HepG2 (cell line): ENCODE measurements at regions not wholly inside any gene's neighbourhood (a gene's known extent, or its start where the extent isn't known, plus 50 kb on each side); places are given as distances from the start of the nearest gene placed in this dataset.
A peak's percentile ranks its signal among the peaks of the same experiment; 100 is the strongest.

Source experiments
- ARNT ChIP-seq: fragments of 450-650 bp; IDR thresholded peaks from 2 replicates; pipeline ENCODE4 v1.6.1; 2017
- BRCA1 ChIP-seq: sonication (generic); formaldehyde crosslinking; IDR thresholded peaks from 2 replicates; pipeline ENCODE4 v1.4.0; 2020; ENCODE audit warnings: missing genetic modification reagents
- FOXP1 ChIP-seq, 2 experiments: fragments of 450-650 bp in 1 of 2; IDR thresholded peaks; 2 replicates each; pipeline ENCODE4 v1.6.1; 2017 to 2018; ENCODE audit warnings: antibody characterized with exemption in 1 of 2
- PPARG ChIP-seq: conservative IDR thresholded peaks from 2 replicates; pipeline ENCODE4 v1.6.1; 2016; ENCODE audit warnings: missing biosample characterization, missing genetic modification reagents
- SCMH1 ChIP-seq: sonication (generic); formaldehyde crosslinking; IDR thresholded peaks from 2 replicates; pipeline ENCODE4 v1.9.0; 2021; ENCODE audit warnings: missing genetic modification reagents, mild to moderate bottlenecking, borderline replicate concordance
- ZBTB38 ChIP-seq: sonication (generic); formaldehyde crosslinking; IDR thresholded peaks from 2 replicates; pipeline ENCODE4 v1.5.1; 2020; ENCODE audit warnings: mild to moderate bottlenecking, missing genetic modification reagents
- ZFP36L2 ChIP-seq: sonication (generic); formaldehyde crosslinking; IDR thresholded peaks from 2 replicates; pipeline ENCODE4 v1.4.0; 2020; ENCODE audit warnings: missing genetic modification reagents
- ZNF121 ChIP-seq: sonication (generic); formaldehyde crosslinking; IDR thresholded peaks from 2 replicates; pipeline ENCODE4 v1.5.0; 2020; ENCODE audit warnings: mild to moderate bottlenecking, missing genetic modification reagents
- ZNF687 ChIP-seq: sonication (generic); formaldehyde crosslinking; IDR thresholded peaks from 2 replicates; pipeline ENCODE4 v1.5.1; 2020; ENCODE audit warnings: mild to moderate bottlenecking, missing genetic modification reagents, moderate library complexity
- ZNF782 ChIP-seq: sonication (generic); formaldehyde crosslinking; IDR thresholded peaks from 2 replicates; pipeline ENCODE4 v1.4.0; 2020; ENCODE audit warnings: missing genetic modification reagents, mild to moderate bottlenecking, borderline replicate concordance
- ZNF792 ChIP-seq: IDR thresholded peaks from 2 replicates; pipeline ENCODE4 v1.6.1; 2016
- TF ChIP-seq, protein P1 (sequence below): sonication (generic); formaldehyde crosslinking; IDR thresholded peaks from 2 replicates; pipeline ENCODE4 v1.4.0; 2020; ENCODE audit warnings: missing genetic modification reagents, borderline replicate concordance
- TF ChIP-seq, protein P2 (sequence below), 2 experiments: sonication (generic) in 1 of 2; formaldehyde crosslinking in 1 of 2; IDR thresholded peaks; 2 replicates each; pipeline versions ENCODE4 v1.4.0 to v1.6.1; 2016 to 2020; ENCODE audit warnings: borderline replicate concordance in 1 of 2, low read depth in 1 of 2, mild to moderate bottlenecking in 1 of 2, missing genetic modification reagents in 1 of 2
- TF ChIP-seq, protein P3 (sequence below): sonication (generic); formaldehyde crosslinking; IDR thresholded peaks from 2 replicates; pipeline ENCODE4 v1.4.0; 2020; ENCODE audit warnings: missing genetic modification reagents

DNA sequence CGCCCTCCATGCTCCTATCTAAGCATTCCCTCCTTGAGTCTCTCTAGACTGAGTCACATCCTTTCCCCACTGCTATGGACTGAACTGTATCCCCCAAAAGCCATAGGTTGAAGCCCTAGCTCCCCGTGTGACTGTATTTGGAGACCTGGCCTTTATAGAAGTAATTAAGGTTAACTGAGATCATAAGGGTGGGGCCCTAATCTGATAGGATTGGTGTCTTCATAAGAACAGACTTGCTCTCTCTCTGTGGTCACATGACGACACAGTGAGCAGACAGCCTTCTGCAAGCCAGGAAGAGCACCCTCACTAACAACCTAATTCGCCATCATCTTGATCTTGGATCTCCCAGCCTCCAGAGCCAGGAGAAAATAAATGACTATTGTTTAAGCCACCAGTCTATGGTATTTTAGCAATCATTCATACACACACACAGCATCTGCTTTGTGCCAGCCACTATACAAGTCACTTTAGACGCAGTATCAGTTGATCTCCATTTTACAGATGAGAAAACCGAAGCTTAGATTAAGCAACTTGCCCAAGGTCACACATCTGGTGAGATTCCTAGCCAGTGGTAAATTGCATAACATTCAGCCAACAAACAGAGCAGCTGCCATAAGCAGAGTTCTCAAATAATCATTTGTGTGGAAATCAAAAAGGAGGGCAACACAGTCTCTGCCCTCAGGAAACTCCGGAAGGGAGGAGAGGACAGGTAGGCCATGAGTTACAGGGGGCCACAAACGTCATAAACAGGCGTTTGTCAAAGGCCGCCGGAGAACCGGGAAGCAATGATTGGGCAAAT, 66.3 kb upstream of the HES1 start (continued):
- TF ChIP-seq ZNF687 (CRISPR knock-in tag) (no peak), FOXP1 (IDR thresholded peaks at IDR 0.05) (no peak), FOXP1 (CRISPR knock-in tag; IDR thresholded peaks at IDR 0.05) (peak; percentile 44; the same call in 1 of the 2 replicates), PPARG (CRISPR knock-in tag) (no peak), BRCA1 (no peak), SCMH1 (CRISPR knock-in tag) (no peak), ZNF782 (no peak), ZNF121 (CRISPR knock-in tag) (no peak), ZFP36L2 (no peak), ZBTB38 (CRISPR knock-in tag) (no peak), ZNF792 (CRISPR knock-in tag) (no peak), ARNT (no peak)
- TF ChIP-seq, protein P1, sequence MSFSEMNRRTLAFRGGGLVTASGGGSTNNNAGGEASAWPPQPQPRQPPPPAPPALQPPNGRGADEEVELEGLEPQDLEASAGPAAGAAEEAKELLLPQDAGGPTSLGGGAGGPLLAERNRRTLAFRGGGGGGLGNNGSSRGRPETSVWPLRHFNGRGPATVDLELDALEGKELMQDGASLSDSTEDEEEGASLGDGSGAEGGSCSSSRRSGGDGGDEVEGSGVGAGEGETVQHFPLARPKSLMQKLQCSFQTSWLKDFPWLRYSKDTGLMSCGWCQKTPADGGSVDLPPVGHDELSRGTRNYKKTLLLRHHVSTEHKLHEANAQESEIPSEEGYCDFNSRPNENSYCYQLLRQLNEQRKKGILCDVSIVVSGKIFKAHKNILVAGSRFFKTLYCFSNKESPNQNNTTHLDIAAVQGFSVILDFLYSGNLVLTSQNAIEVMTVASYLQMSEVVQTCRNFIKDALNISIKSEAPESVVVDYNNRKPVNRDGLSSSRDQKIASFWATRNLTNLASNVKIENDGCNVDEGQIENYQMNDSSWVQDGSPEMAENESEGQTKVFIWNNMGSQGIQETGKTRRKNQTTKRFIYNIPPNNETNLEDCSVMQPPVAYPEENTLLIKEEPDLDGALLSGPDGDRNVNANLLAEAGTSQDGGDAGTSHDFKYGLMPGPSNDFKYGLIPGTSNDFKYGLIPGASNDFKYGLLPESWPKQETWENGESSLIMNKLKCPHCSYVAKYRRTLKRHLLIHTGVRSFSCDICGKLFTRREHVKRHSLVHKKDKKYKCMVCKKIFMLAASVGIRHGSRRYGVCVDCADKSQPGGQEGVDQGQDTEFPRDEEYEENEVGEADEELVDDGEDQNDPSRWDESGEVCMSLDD (CRISPR knock-in tag), result no peak
- TF ChIP-seq, protein P2, sequence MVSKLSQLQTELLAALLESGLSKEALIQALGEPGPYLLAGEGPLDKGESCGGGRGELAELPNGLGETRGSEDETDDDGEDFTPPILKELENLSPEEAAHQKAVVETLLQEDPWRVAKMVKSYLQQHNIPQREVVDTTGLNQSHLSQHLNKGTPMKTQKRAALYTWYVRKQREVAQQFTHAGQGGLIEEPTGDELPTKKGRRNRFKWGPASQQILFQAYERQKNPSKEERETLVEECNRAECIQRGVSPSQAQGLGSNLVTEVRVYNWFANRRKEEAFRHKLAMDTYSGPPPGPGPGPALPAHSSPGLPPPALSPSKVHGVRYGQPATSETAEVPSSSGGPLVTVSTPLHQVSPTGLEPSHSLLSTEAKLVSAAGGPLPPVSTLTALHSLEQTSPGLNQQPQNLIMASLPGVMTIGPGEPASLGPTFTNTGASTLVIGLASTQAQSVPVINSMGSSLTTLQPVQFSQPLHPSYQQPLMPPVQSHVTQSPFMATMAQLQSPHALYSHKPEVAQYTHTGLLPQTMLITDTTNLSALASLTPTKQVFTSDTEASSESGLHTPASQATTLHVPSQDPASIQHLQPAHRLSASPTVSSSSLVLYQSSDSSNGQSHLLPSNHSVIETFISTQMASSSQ (IDR thresholded peaks at IDR 0.05; ENCODE audit: low read depth), result no peak
- TF ChIP-seq, protein P2 (CRISPR knock-in tag; IDR thresholded peaks at IDR 0.05; ENCODE audit: borderline replicate concordance), result no peak
- TF ChIP-seq, protein P3, sequence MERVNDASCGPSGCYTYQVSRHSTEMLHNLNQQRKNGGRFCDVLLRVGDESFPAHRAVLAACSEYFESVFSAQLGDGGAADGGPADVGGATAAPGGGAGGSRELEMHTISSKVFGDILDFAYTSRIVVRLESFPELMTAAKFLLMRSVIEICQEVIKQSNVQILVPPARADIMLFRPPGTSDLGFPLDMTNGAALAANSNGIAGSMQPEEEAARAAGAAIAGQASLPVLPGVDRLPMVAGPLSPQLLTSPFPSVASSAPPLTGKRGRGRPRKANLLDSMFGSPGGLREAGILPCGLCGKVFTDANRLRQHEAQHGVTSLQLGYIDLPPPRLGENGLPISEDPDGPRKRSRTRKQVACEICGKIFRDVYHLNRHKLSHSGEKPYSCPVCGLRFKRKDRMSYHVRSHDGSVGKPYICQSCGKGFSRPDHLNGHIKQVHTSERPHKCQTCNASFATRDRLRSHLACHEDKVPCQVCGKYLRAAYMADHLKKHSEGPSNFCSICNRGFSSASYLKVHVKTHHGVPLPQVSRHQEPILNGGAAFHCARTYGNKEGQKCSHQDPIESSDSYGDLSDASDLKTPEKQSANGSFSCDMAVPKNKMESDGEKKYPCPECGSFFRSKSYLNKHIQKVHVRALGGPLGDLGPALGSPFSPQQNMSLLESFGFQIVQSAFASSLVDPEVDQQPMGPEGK (CRISPR knock-in tag), result peak; percentile 61; the same call in 1 of the 2 replicates
